Breast epithelium (tissue), 4 donors: ENCODE measurements at regions not wholly inside any gene's neighbourhood (a gene's known extent, or its start where the extent isn't known, plus 50 kb on each side); places are given as distances from the start of the nearest gene placed in this dataset.

ENCODE experiments used
- DNase-seq, 2 donors: peaks; one replicate each; pipeline ENCODE4 v3.0.0-alpha.2; 2019; ENCODE audit warnings: low spot score in 2 of 2
- H3K27ac ChIP-seq, 2 donors: fragments of 200-600 bp; sonication (generic) in 1 of 2; one replicate each; pipeline ENCODE4 v1.5.1; 2016 to 2019; ENCODE audit warnings: mild to moderate bottlenecking in 1 of 2
- H3K27me3 ChIP-seq, 2 donors: fragments of 200-600 bp; sonication (generic) in 1 of 2; one replicate each; pipeline versions ENCODE4 v1.5.1 to v1.6.0; 2017 to 2019; ENCODE audit warnings: control low read depth in 1 of 2, mild to moderate bottlenecking in 1 of 2
- H3K36me3 ChIP-seq: fragments of 200-600 bp; one replicate; pipeline ENCODE4 v1.5.1; 2019
- H3K4me1 ChIP-seq, 2 donors: fragments of 200-600 bp; sonication (generic); one replicate each; pipeline ENCODE4 v1.5.1; 2016 to 2019; ENCODE audit warnings: control low read depth in 1 of 2
- H3K4me3 ChIP-seq, 3 donors: fragments of 200-600 bp; sonication (generic); 1 replicate in 2 of 3; 2 replicates in 1 of 3; pipeline ENCODE4 v1.5.1; 2016 to 2019; ENCODE audit warnings: mild to moderate bottlenecking in 3 of 3, moderate library complexity in 2 of 3
- H3K9me3 ChIP-seq, 2 donors: fragments of 200-600 bp; sonication (generic) in 1 of 2; one replicate each; pipeline ENCODE4 v1.5.1; 2016 to 2019; ENCODE audit warnings: control low read depth in 1 of 2
- POLR2A ChIP-seq: fragments of 450-650 bp; IDR thresholded peaks from one replicate; pipeline ENCODE4 v1.6.1; 2016; ENCODE audit warnings: antibody characterized with exemption, mild to moderate bottlenecking, moderate library complexity
- POLR2AphosphoS5 ChIP-seq, 3 donors: sonication (generic); formaldehyde crosslinking; IDR thresholded peaks; one replicate each; pipeline ENCODE4 v1.6.1; 2017; ENCODE audit warnings: antibody characterized with exemption in 3 of 3
- intact Hi-C: fragments of 100-400 bp; cut with DNase I; formaldehyde crosslinking; loops from one replicate; pipeline ENCODE4 v1.15.1; 2023; ENCODE audit warnings: low total_unique reads
- TF ChIP-seq, protein P1 (sequence below), 3 donors: fragments of 450-650 bp; IDR thresholded peaks; one replicate each; pipeline ENCODE4 v1.5.1; 2016 to 2017; ENCODE audit warnings: antibody characterized with exemption in 3 of 3, mild to moderate bottlenecking in 3 of 3, moderate library complexity in 3 of 3

DNA sequence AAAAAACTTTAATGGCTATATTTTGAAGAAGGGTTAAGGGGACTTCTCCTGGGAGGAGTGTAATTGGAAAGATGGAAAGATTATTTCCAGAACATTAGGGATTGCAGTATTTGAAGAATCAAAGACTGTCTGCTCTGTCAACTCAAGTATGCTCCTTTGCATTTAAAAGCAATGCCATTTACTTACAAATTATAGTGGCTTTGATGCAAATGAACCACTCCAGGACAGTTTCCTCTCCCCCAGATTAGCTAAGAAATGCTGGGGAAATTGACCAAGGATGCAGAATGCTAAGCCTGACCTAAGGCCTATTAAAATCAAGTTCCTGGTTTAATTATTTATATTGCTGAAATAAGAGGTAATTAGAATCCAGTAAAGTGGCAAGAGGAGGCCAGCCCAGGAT lies 110.5 kb upstream of the CAMK1G start:
- TF ChIP-seq POLR2AphosphoS5 (IDR thresholded peaks at IDR 0.05) = no peak
- intact Hi-C loops = no loop called here

DNA sequence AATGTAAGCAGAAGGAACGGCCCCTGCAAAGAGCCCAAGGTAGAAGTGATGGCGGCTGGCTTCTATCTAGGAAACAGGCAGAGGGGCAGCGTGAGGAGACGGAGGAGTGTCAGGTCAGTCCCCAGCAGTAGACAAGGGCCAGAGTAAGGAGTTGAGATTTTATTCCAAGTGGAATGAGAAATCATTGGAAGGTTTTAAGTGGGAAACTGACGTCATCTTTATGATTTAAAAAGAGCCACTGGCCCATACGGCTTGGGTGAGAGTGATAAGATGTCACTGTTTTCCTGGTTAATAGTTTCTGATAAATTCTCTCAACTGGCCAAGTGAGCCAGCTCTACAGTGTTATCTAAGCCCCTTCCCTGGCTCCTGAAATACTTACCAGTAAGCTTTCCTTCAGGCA lies 103.2 kb upstream of the CAMK1G start:
- Histone ChIP-seq H3K27ac (no peak overlapping the region), H3K4me3 (no peak overlapping the region), H3K9me3 (no peaks in the 10 kb centered on the region), H3K4me1 (no peaks in the 10 kb centered on the region), H3K27me3 (no peaks in the 10 kb centered on the region), H3K36me3 (no peaks in the 10 kb centered on the region)
- intact Hi-C loops = no loop called here
- TF ChIP-seq POLR2A (no peak), POLR2AphosphoS5 (IDR thresholded peaks at IDR 0.05) (no peak)
- TF ChIP-seq, protein P1, sequence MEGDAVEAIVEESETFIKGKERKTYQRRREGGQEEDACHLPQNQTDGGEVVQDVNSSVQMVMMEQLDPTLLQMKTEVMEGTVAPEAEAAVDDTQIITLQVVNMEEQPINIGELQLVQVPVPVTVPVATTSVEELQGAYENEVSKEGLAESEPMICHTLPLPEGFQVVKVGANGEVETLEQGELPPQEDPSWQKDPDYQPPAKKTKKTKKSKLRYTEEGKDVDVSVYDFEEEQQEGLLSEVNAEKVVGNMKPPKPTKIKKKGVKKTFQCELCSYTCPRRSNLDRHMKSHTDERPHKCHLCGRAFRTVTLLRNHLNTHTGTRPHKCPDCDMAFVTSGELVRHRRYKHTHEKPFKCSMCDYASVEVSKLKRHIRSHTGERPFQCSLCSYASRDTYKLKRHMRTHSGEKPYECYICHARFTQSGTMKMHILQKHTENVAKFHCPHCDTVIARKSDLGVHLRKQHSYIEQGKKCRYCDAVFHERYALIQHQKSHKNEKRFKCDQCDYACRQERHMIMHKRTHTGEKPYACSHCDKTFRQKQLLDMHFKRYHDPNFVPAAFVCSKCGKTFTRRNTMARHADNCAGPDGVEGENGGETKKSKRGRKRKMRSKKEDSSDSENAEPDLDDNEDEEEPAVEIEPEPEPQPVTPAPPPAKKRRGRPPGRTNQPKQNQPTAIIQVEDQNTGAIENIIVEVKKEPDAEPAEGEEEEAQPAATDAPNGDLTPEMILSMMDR (IDR thresholded peaks at IDR 0.05) = no peak
- DNase-seq = no peak

More for the DNA sequence above, 110.5 kb upstream of the CAMK1G start:
- H3K36me3 ChIP-seq = no peaks in the 10 kb centered on the region
- peaks cover 0 to 8% of the 10 kb centered on the region in 2 donors for H3K9me3 ChIP-seq
- H3K27ac ChIP-seq = no peak overlapping the region
- no peak for DNase-seq
- no peaks in the 10 kb centered on the region for H3K4me1 ChIP-seq
- H3K27me3 ChIP-seq = no peaks in the 10 kb centered on the region
- H3K4me3 ChIP-seq = no peak overlapping the region

DNA sequence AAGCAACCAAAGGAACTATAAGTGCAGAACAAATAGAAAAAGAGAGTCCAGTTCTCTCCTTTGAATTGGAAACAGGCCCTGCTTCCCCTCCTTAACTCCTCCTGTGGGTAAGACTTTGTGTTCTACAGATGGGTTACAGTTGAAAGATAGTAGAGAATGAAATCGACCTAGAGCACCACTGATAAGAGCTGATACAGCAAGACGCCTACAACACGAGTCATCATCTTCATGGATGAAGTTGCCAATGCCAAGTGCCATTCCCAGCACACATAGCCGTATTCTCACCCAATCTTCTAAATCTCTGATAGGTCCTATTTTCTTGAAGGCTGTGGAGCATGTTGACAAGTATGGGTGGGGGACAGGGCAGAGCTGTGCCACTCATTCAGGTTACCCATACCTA lies 99.8 kb upstream of the CAMK1G start:
- H3K9me3 ChIP-seq = no peaks in the 10 kb centered on the region
- no peak for TF ChIP-seq POLR2AphosphoS5 (IDR thresholded peaks at IDR 0.05)
- TF ChIP-seq POLR2A = no peak
- TF ChIP-seq, protein P1 (IDR thresholded peaks at IDR 0.05) = no peak
- no peaks in the 10 kb centered on the region for H3K27me3 ChIP-seq
- no peak overlapping the region for H3K4me3 ChIP-seq
- H3K27ac ChIP-seq = no peak overlapping the region
- no peaks in the 10 kb centered on the region for H3K36me3 ChIP-seq
- intact Hi-C loops = no loop called here
- H3K4me1 ChIP-seq = no peaks in the 10 kb centered on the region
- no peak for DNase-seq

DNA sequence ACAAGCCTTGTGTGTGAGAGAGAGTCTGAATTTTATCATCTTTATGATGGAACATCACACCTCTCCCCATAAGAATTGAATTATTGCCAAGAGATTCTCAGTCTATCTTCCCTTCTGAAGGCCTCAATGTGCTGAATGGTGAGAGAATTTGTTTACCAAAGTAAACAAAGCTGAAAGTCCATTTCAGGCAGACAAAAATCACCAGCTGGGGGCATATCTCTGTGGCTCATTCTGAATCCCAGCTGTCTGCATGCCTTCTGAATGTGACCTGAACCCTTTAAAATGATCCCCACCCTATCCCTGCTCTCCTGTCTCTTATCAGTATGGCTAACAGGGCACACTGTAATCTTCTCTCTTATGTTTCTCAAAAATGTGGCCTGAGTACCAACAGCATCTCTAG lies 99.1 kb upstream of the CAMK1G start:
- Histone ChIP-seq H3K4me1 (no peaks in the 10 kb centered on the region), H3K27ac (no peak overlapping the region), H3K36me3 (no peaks in the 10 kb centered on the region), H3K4me3 (no peak overlapping the region), H3K9me3 (no peaks in the 10 kb centered on the region), H3K27me3 (no peaks in the 10 kb centered on the region)
- TF ChIP-seq, protein P1 (IDR thresholded peaks at IDR 0.05) = no peak
- TF ChIP-seq POLR2A (no peak), POLR2AphosphoS5 (IDR thresholded peaks at IDR 0.05) (no peak)
- intact Hi-C loops = no loop called here
- DNase-seq = no peak

DNA sequence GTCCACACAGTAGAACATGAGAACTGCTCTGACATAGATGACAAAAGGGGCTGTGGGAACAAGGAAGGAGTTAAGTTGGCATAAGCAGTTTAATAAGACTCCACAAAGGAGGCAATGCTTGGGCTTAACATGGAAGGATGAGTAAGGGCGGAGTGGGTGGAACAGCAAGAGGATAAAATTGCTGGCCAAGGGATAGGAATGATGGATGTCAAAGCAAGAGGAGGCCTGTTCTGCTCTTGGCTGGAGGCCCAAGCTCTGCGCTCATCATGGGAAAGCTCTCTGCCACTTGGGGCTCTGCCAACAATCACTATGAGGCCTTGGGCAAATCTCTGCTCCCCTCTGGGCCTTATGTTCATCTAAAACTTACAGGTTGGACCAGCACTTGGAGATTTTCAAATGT lies 98.3 kb upstream of the CAMK1G start:
- Histone ChIP-seq H3K4me3 (no peak overlapping the region), H3K27me3 (no peaks in the 10 kb centered on the region), H3K27ac (no peak overlapping the region), H3K9me3 (no peaks in the 10 kb centered on the region), H3K36me3 (no peaks in the 10 kb centered on the region), H3K4me1 (no peaks in the 10 kb centered on the region)
- TF ChIP-seq, protein P1 (IDR thresholded peaks at IDR 0.05) = no peak
- no peak for TF ChIP-seq POLR2AphosphoS5 (IDR thresholded peaks at IDR 0.05)
- intact Hi-C loops = no loop called here
- DNase-seq = no peak

DNA sequence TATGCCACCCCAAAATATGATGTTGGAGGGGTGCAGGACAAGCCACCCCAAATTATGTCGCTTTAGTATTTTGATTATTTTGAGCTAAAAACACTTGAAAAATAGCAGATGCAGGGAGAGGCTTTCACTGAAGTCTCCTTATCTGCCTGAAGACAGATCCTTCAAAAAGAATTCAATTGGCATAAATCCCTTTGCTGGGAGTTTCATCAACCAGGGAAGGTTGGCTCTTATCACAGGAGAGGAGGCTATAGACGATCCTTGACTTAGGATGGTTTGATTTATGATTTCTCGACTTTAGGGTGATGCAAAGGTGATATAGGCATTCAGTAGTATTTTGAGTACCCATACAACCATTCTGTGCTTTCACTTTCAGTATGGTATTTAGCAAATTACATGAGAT lies 97.8 kb upstream of the CAMK1G start:
- no peaks in the 10 kb centered on the region for H3K27me3 ChIP-seq
- no peak for DNase-seq
- intact Hi-C loops = no loop called here
- no peak overlapping the region for H3K27ac ChIP-seq
- H3K9me3 ChIP-seq = no peaks in the 10 kb centered on the region
- no peaks in the 10 kb centered on the region for H3K36me3 ChIP-seq
- no peaks in the 10 kb centered on the region for H3K4me1 ChIP-seq
- TF ChIP-seq POLR2AphosphoS5 (IDR thresholded peaks at IDR 0.05) (no peak), POLR2A (no peak)
- TF ChIP-seq, protein P1 (IDR thresholded peaks at IDR 0.05) = no peak
- no peak overlapping the region for H3K4me3 ChIP-seq
